ENCODE measurements at regions not wholly inside any gene's neighbourhood (a gene's known extent, or its start where the extent isn't known, plus 50 kb on each side); places are given as distances from the start of the nearest gene placed in this dataset.
"Not testable (repeated sequence)": the region's sequence is repeated elsewhere in the genome, so short reads cannot be mapped to it uniquely, and the experiment has no call there.

DNA sequence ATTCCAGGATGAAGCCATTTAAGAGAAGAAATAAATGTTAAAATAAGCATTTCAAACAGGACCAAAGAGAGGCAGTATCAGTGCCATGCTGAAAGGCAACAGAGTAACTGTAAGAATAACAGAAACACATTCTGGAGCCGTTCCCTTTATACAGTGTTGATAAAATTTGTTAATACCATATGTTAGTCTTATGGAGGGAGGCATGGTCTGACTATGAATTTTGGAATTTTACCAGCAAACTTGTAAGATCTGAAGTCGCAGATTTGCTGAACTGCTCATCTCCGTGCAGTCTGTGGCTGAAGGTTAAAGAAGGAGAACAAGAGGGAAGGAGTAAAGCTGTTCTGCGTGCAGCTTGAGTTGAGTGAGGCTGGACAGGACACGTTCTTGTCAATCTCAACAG lies 508.4 kb downstream of the NFIB start:
- ATAC-seq (ENCODE audit: low read depth in 2 of 2) (no peak), DNase-seq (no peak)
- H3K4me3 Mint-ChIP-seq, result no peak overlapping the region

DNA sequence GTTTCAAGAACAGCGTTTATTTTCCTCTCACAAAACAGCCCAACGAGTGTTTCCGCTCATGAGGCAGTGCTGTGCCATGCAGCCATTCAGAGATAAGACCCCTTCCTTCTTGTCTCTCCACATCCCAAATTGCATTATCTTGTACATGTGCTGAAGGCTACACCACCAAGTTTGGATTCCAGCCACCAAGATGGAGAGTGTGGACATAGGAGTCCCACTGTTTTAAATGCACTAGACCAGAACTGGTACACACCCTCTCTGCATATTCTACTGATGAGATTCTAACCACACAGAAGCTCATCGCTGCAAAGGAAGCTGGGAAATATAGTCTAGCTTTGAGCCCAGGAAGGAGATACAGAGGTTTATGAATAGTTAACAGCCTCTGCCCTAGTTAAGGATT lies 509.4 kb downstream of the NFIB start:
- ATAC-seq (ENCODE audit: low read depth in 2 of 2), result no peak
- Mint-ChIP-seq H3K27me3 (no peaks in the 10 kb centered on the region), H3K4me1 (no peaks in the 10 kb centered on the region), H3K4me3 (no peak overlapping the region), H3K27ac (no peak overlapping the region), H3K9me3 (peaks cover 2 to 21% (median 12%) of the 10 kb centered on the region in 7 donors), H3K36me3 (no peaks in the 10 kb centered on the region)
- Histone ChIP-seq H3K9me3 (ENCODE audit: control insufficient read depth in 2 of 2, low read length in 2 of 2) (no peaks in the 10 kb centered on the region), H3K27me3 (ENCODE audit: control insufficient read depth, insufficient read depth, low read length) (no peaks in the 10 kb centered on the region), H3K36me3 (ENCODE audit: control insufficient read depth, insufficient read depth, low read length) (no peaks in the 10 kb centered on the region), H3K4me1 (ENCODE audit: control insufficient read depth, insufficient read depth, low read length, poor library complexity, severe bottlenecking) (no peaks in the 10 kb centered on the region), H3K27ac (ENCODE audit: insufficient read depth, low read length, poor library complexity, severe bottlenecking) (no peak overlapping the region), H3K4me3 (ENCODE audit: low read depth, low read length) (no peak overlapping the region)
- no peak for DNase-seq

More for the DNA sequence above, 508.4 kb downstream of the NFIB start:
- Histone ChIP-seq H3K4me3 (ENCODE audit: low read depth, low read length) (no peak overlapping the region), H3K9me3 (ENCODE audit: control insufficient read depth in 2 of 2, low read length in 2 of 2) (no peaks in the 10 kb centered on the region), H3K4me1 (ENCODE audit: control insufficient read depth, insufficient read depth, low read length, poor library complexity, severe bottlenecking) (no peaks in the 10 kb centered on the region), H3K27me3 (ENCODE audit: control insufficient read depth, insufficient read depth, low read length) (no peaks in the 10 kb centered on the region), H3K27ac (ENCODE audit: insufficient read depth, low read length, poor library complexity, severe bottlenecking) (no peak overlapping the region), H3K36me3 (ENCODE audit: control insufficient read depth, insufficient read depth, low read length) (no peaks in the 10 kb centered on the region)
- H3K27me3 Mint-ChIP-seq, result no peaks in the 10 kb centered on the region
- no peaks in the 10 kb centered on the region for H3K4me1 Mint-ChIP-seq
- no peaks in the 10 kb centered on the region for H3K36me3 Mint-ChIP-seq
- peaks cover 2 to 21% (median 12%) of the 10 kb centered on the region in 7 donors for H3K9me3 Mint-ChIP-seq
- H3K27ac Mint-ChIP-seq, result peak overlapping the region in 1 of 3 donors; percentile 32

DNA sequence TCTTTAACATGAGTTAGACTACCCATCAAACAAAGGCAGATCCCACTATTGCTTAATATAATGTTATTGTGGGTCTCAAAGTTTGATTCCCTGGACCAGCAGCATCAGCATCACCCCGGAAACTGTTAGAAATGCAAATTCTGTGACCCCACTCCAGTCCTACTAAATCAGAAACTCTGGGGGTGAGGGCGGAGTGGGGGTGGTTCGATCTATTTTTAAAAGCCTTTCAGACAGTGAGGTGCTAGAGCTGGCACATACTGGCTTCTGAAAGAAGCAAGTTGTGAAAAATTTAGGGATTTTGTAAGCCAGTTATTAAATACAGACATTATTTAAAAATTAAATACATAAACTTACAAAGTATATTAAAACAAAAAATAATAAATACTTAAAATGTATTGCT lies 513.2 kb downstream of the NFIB start:
- ATAC-seq (ENCODE audit: low read depth in 2 of 2) (no peak), DNase-seq (no peak)
- H3K4me1 ChIP-seq (ENCODE audit: control insufficient read depth, insufficient read depth, low read length, poor library complexity, severe bottlenecking), result no peaks in the 10 kb centered on the region
- Mint-ChIP-seq H3K4me3 (no peak overlapping the region), H3K4me1 (no peaks in the 10 kb centered on the region), H3K27me3 (peaks cover 4% of the 10 kb centered on the region), H3K36me3 (no peaks in the 10 kb centered on the region), H3K9me3 (peaks cover 0 to 13% (median 7%) of the 10 kb centered on the region in 7 donors), H3K27ac (no peak overlapping the region)
- no peaks in the 10 kb centered on the region for H3K27me3 ChIP-seq (ENCODE audit: control insufficient read depth, insufficient read depth, low read length)
- no peaks in the 10 kb centered on the region for H3K9me3 ChIP-seq (ENCODE audit: control insufficient read depth in 2 of 2, low read length in 2 of 2)
- no peaks in the 10 kb centered on the region for H3K36me3 ChIP-seq (ENCODE audit: control insufficient read depth, insufficient read depth, low read length)
- no peak overlapping the region for H3K27ac ChIP-seq (ENCODE audit: insufficient read depth, low read length, poor library complexity, severe bottlenecking)
- no peak overlapping the region for H3K4me3 ChIP-seq (ENCODE audit: low read depth, low read length)

DNA sequence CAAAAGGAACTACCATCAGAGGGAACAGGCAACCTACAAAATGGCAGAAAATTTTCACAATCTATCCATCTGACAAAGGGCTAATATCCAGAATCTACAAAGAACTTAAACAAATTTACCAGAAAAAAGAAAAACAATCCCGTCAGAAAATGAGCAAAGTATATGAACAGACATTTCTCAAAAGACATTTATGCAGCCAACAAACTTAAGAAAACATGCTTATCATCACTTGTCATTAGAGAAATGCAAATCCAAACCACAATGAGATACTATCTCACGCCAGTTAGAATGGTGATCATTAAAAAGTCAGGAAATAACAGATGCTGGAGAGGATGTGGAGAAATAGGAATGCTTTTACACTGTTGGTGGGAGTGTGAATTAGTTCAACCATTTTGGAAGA lies 516.2 kb downstream of the NFIB start:
- ATAC-seq (ENCODE audit: low read depth in 2 of 2); H3K9me3 ChIP-seq (ENCODE audit: control insufficient read depth in 2 of 2, low read length in 2 of 2); H3K27ac Mint-ChIP-seq; H3K27ac ChIP-seq (ENCODE audit: insufficient read depth, low read length, poor library complexity, severe bottlenecking); H3K36me3 Mint-ChIP-seq; H3K4me3 Mint-ChIP-seq; H3K27me3 ChIP-seq (ENCODE audit: control insufficient read depth, insufficient read depth, low read length); H3K4me3 ChIP-seq (ENCODE audit: low read depth, low read length); H3K4me1 ChIP-seq (ENCODE audit: control insufficient read depth, insufficient read depth, low read length, poor library complexity, severe bottlenecking); H3K27me3 Mint-ChIP-seq; DNase-seq; H3K4me1 Mint-ChIP-seq; H3K36me3 ChIP-seq (ENCODE audit: control insufficient read depth, insufficient read depth, low read length): not testable (repeated sequence)
- peaks cover 0 to 17% (median 6%) of the 10 kb centered on the region in 7 donors for H3K9me3 Mint-ChIP-seq

DNA sequence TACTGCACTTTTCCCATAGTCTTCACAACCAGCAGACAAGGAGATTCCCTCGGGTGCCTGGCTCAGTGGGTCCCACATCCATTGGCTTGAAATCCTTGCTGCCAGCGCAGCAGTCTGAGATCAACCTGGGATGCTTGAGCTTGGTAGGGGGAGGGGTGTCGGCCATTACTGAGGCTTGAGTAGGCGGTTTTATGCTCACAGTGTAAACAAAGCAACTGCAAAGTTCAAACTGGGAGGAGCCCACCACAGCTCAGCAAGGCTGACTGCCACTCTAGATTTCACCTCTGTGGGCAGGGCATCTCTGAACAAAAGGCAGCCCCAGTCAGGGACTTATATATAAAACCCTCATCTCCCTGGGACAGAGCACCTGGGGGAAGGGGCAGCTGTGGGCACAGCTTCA lies 512.3 kb upstream of the MPDZ start:
- Mint-ChIP-seq H3K36me3 (no peaks in the 10 kb centered on the region), H3K4me3 (no peak overlapping the region), H3K27me3 (peaks cover 4% of the 10 kb centered on the region), H3K9me3 (peaks cover 0 to 14% (median 7%) of the 10 kb centered on the region in 7 donors), H3K4me1 (no peaks in the 10 kb centered on the region), H3K27ac (no peak overlapping the region)
- Histone ChIP-seq H3K27me3 (ENCODE audit: control insufficient read depth, insufficient read depth, low read length) (no peaks in the 10 kb centered on the region), H3K4me1 (ENCODE audit: control insufficient read depth, insufficient read depth, low read length, poor library complexity, severe bottlenecking) (no peaks in the 10 kb centered on the region), H3K27ac (ENCODE audit: insufficient read depth, low read length, poor library complexity, severe bottlenecking) (no peak overlapping the region), H3K4me3 (ENCODE audit: low read depth, low read length) (no peak overlapping the region), H3K36me3 (ENCODE audit: control insufficient read depth, insufficient read depth, low read length) (no peaks in the 10 kb centered on the region), H3K9me3 (ENCODE audit: control insufficient read depth in 2 of 2, low read length in 2 of 2) (no peaks in the 10 kb centered on the region)
- no peak for DNase-seq
- no peak for ATAC-seq (ENCODE audit: low read depth in 2 of 2)

DNA sequence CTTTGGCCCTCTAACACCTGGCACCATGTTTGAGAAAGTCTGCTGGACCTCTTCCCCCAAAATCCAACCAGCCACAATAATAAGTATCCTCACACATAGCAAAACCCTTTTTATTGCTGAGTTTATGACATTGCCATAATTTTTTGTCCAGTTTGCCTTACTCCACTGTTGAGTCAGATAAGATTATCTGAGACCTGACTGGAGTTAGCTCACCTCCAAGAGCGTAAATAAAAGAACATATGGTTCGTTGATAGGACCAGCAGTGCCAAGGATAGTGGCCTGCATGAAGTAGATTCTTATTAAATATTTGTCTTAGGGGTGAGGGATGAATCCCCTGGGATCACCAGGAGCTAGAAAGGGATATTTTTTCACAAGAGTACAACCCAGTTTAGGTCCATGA lies 510.6 kb upstream of the MPDZ start:
- Mint-ChIP-seq H3K4me3 (no peak overlapping the region), H3K27ac (no peak overlapping the region), H3K9me3 (peaks cover 0 to 17% (median 8%) of the 10 kb centered on the region in 7 donors), H3K4me1 (no peaks in the 10 kb centered on the region), H3K27me3 (no peaks in the 10 kb centered on the region), H3K36me3 (no peaks in the 10 kb centered on the region)
- Histone ChIP-seq H3K27ac (ENCODE audit: insufficient read depth, low read length, poor library complexity, severe bottlenecking) (no peak overlapping the region), H3K36me3 (ENCODE audit: control insufficient read depth, insufficient read depth, low read length) (no peaks in the 10 kb centered on the region), H3K9me3 (ENCODE audit: control insufficient read depth in 2 of 2, low read length in 2 of 2) (no peaks in the 10 kb centered on the region), H3K4me3 (ENCODE audit: low read depth, low read length) (no peak overlapping the region), H3K27me3 (ENCODE audit: control insufficient read depth, insufficient read depth, low read length) (no peaks in the 10 kb centered on the region), H3K4me1 (ENCODE audit: control insufficient read depth, insufficient read depth, low read length, poor library complexity, severe bottlenecking) (no peaks in the 10 kb centered on the region)
- ATAC-seq (ENCODE audit: low read depth in 2 of 2) (no peak), DNase-seq (no peak)

DNA sequence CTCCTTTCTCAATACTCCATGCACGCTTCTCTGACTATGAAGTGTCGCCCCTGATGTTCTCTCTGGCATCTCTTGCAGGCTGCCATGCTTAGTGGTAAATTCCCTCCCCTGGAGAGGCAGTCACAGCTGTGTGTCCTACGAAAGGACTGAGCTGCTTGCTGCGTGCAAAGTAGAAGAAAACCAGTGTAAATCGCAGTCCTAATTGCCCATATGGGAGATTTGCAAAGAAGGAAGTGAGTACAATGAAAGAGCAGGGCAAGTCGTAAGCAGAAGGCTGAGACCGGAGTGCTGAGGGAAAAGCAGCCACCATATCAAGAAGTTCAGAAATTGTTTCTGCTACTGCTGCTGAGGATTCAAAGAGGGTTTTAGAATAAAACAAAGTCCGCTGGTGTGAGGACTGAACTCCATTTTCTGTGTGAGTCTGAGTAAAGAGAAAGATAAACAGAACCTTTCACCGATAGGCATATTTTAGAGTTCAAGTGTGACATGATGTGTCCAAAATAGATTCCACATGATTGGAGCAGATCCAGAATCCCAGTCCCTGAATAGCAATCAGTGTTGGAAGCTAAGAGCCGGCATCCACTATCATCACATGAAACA lies 507.8 kb upstream of the MPDZ start:
- Mint-ChIP-seq H3K36me3 (no peaks in the 10 kb centered on the region), H3K4me3 (no peak overlapping the region), H3K27ac (no peak overlapping the region), H3K9me3 (peaks cover 2 to 11% (median 6%) of the 10 kb centered on the region in 7 donors), H3K27me3 (no peaks in the 10 kb centered on the region), H3K4me1 (no peaks in the 10 kb centered on the region)
- Histone ChIP-seq H3K27ac (ENCODE audit: insufficient read depth, low read length, poor library complexity, severe bottlenecking) (no peak overlapping the region), H3K27me3 (ENCODE audit: control insufficient read depth, insufficient read depth, low read length) (no peaks in the 10 kb centered on the region), H3K9me3 (ENCODE audit: control insufficient read depth in 2 of 2, low read length in 2 of 2) (no peaks in the 10 kb centered on the region), H3K4me1 (ENCODE audit: control insufficient read depth, insufficient read depth, low read length, poor library complexity, severe bottlenecking) (no peaks in the 10 kb centered on the region), H3K4me3 (ENCODE audit: low read depth, low read length) (no peak overlapping the region), H3K36me3 (ENCODE audit: control insufficient read depth, insufficient read depth, low read length) (no peaks in the 10 kb centered on the region)
- no peak for DNase-seq
- no peak for ATAC-seq (ENCODE audit: low read depth in 2 of 2)

DNA sequence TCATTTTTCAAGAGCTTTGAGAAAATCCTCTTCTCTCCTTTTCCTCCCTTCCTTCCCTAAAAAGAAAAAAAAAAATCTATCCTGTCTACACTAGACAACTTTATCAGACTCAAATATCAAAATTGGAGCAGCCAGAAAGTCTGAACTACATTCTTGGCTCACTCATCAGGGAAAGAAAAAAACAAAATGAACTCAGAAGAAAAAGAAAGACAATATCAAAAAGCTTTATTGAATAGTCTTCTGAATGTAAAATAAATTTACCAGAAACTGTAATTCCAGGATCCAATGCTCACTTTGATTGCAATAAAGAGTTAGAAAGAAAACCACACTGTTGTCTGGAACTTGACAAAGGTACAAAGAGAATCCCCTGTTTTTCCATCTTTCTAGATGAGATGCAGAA lies 507.2 kb upstream of the MPDZ start:
- H3K9me3 Mint-ChIP-seq, result peaks cover 2 to 12% (median 5%) of the 10 kb centered on the region in 7 donors
- Histone ChIP-seq H3K4me3 (ENCODE audit: low read depth, low read length) (no peak overlapping the region), H3K9me3 (ENCODE audit: control insufficient read depth in 2 of 2, low read length in 2 of 2) (no peaks in the 10 kb centered on the region), H3K36me3 (ENCODE audit: control insufficient read depth, insufficient read depth, low read length) (no peaks in the 10 kb centered on the region), H3K4me1 (ENCODE audit: control insufficient read depth, insufficient read depth, low read length, poor library complexity, severe bottlenecking) (no peaks in the 10 kb centered on the region), H3K27ac (ENCODE audit: insufficient read depth, low read length, poor library complexity, severe bottlenecking) (no peak overlapping the region), H3K27me3 (ENCODE audit: control insufficient read depth, insufficient read depth, low read length) (no peaks in the 10 kb centered on the region)
- H3K27ac Mint-ChIP-seq, result no peak overlapping the region
- H3K36me3 Mint-ChIP-seq, result no peaks in the 10 kb centered on the region
- H3K27me3 Mint-ChIP-seq, result no peaks in the 10 kb centered on the region
- ATAC-seq (ENCODE audit: low read depth in 2 of 2), result no peak
- no peaks in the 10 kb centered on the region for H3K4me1 Mint-ChIP-seq
- no peak for DNase-seq
- H3K4me3 Mint-ChIP-seq, result no peak overlapping the region

All from CD4-positive, CD25-positive, alpha-beta regulatory T cell (primary cell).